Kidney (tissue), 13 donors: ENCODE measurements at regions not wholly inside any gene's neighbourhood (a gene's known extent, or its start where the extent isn't known, plus 50 kb on each side); places are given as distances from the start of the nearest gene placed in this dataset.
"Not testable (repeated sequence)": the region's sequence is repeated elsewhere in the genome, so short reads cannot be mapped to it uniquely, and the experiment has no call there.

Experiments
- DNase-seq, 5 donors: peaks; one replicate each; pipeline ENCODE4 v3.0.0-alpha.2; 2013 to 2020
- FAIRE-seq: peaks from 2 replicates; lab custom pipeline; 2012; peaks lifted over from hg19 to GRCh38; lab: Jason Lieb, UNC
- H3K27ac ChIP-seq, 2 donors: one replicate each; pipeline ENCODE4 v1.7.0; 2013; ENCODE audit warnings: low read depth in 2 of 2, low read length in 2 of 2, inconsistent platforms in 1 of 2
- H3K27me3 ChIP-seq: one replicate; pipeline ENCODE4 v1.7.1; 2013; ENCODE audit warnings: low read length, inconsistent platforms; ENCODE audit not compliant: control insufficient read depth, insufficient read depth
- H3K36me3 ChIP-seq, 3 donors: one replicate each; pipeline versions ENCODE4 v1.7.0 to v1.7.1; 2013; ENCODE audit warnings: low read length in 3 of 3, control low read depth in 1 of 3, inconsistent platforms in 1 of 3; ENCODE audit not compliant: insufficient read depth in 3 of 3, control insufficient read depth in 2 of 3
- H3K4me1 ChIP-seq, 3 donors: one replicate each; pipeline versions ENCODE4 v1.7.0 to v1.7.1; 2013; ENCODE audit warnings: low read length in 3 of 3, inconsistent platforms in 1 of 3, low read depth in 1 of 3; ENCODE audit not compliant: control insufficient read depth in 2 of 3, insufficient read depth in 2 of 3
- H3K4me3 ChIP-seq, 3 donors: one replicate each; pipeline versions ENCODE4 v1.7.0 to v1.8.1; 2013; ENCODE audit warnings: low read length in 3 of 3, control low read depth in 1 of 3, inconsistent platforms in 1 of 3
- H3K9ac ChIP-seq, 3 donors: one replicate each; pipeline versions ENCODE4 v1.7.0 to v1.7.1; 2013; ENCODE audit warnings: low read length in 3 of 3, control low read depth in 1 of 3, inconsistent platforms in 1 of 3
- H3K9me3 ChIP-seq, 3 donors: one replicate each; pipeline versions ENCODE4 v1.7.0 to v1.7.1; 2013; ENCODE audit warnings: low read length in 3 of 3, control low read depth in 1 of 3, inconsistent platforms in 1 of 3; ENCODE audit not compliant: control insufficient read depth in 2 of 3, insufficient read depth in 1 of 3
- intact Hi-C: fragments of 100-400 bp; cut with DNase I; formaldehyde crosslinking; loops from one replicate; pipeline ENCODE4 v1.11.1; 2022
- TF ChIP-seq, protein P1 (sequence below): IDR thresholded peaks from 3 replicates; pipeline ENCODE4 v1.5.1; 2012; ENCODE audit warnings: mild to moderate bottlenecking, moderate library complexity, borderline replicate concordance; ENCODE audit not compliant: insufficient read depth; ENCODE audit errors: extremely low read depth
- donor health status: control.
- donor health status: control.
- donor health status: control.
- donor health status: control.
- donor health status: control.
- donor health status: DM: yes; HTN: yes; CAD: no.
- donor health status: Normal renal cell carcinoma (clear cell type).

DNA sequence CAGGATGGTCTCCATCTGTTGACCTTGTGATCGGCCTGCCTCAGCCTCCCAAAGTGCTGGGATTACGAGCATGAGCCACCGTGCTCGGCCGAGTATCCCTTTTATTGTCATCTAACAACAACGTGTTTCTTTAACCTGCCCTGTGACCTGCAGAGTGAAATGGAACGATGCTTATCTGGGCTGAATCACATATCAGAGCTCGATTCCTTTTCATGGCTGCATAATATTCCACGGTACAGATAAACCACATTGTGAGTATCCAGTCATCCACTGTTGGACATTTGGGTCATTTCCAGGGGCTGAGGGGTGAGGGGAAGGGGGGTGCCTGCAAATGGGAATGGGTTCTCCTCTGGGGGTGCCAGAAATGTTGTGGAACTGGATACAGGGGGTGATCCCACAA is 260.0 kb downstream of the ASMT start:
- FAIRE-seq = no peak
- DNase-seq = no peak
- TF ChIP-seq, protein P1, sequence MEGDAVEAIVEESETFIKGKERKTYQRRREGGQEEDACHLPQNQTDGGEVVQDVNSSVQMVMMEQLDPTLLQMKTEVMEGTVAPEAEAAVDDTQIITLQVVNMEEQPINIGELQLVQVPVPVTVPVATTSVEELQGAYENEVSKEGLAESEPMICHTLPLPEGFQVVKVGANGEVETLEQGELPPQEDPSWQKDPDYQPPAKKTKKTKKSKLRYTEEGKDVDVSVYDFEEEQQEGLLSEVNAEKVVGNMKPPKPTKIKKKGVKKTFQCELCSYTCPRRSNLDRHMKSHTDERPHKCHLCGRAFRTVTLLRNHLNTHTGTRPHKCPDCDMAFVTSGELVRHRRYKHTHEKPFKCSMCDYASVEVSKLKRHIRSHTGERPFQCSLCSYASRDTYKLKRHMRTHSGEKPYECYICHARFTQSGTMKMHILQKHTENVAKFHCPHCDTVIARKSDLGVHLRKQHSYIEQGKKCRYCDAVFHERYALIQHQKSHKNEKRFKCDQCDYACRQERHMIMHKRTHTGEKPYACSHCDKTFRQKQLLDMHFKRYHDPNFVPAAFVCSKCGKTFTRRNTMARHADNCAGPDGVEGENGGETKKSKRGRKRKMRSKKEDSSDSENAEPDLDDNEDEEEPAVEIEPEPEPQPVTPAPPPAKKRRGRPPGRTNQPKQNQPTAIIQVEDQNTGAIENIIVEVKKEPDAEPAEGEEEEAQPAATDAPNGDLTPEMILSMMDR = no peak
- intact Hi-C loops = no loop called here
- H3K9ac ChIP-seq = no peak overlapping the region
- H3K9me3 ChIP-seq = no peaks in the 10 kb centered on the region
- no peak overlapping the region for H3K4me3 ChIP-seq
- H3K27me3 ChIP-seq = no peaks in the 10 kb centered on the region
- no peak overlapping the region for H3K27ac ChIP-seq
- H3K36me3 ChIP-seq = no peaks in the 10 kb centered on the region
- H3K4me1 ChIP-seq = no peaks in the 10 kb centered on the region

DNA sequence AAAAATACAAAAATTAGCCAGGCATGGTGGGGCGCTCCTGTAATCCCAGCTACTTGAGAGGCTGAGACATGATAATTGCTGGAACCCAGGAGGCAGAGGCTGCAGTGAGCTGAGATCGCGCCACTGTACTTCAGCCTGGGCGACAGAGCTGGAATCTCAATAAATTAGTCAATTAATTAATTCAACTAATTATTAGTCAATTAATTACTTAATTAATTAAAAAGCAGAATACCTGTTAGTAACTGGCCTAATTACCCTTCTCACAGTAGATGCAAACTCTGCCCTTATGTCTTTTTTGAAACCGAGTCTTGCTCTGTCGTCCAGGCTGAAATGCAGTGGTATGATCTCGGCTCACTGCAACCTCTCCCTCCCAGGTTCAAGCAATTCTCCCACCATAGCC is 261.2 kb downstream of the ASMT start:
- Histone ChIP-seq H3K9ac (no peak overlapping the region), H3K9me3 (no peaks in the 10 kb centered on the region), H3K27ac (no peak overlapping the region), H3K4me1 (no peaks in the 10 kb centered on the region), H3K4me3 (no peak overlapping the region), H3K27me3 (no peaks in the 10 kb centered on the region), H3K36me3 (no peaks in the 10 kb centered on the region)
- FAIRE-seq (no peak), DNase-seq (no peak)
- TF ChIP-seq, protein P1 = no peak
- intact Hi-C loops = no loop called here

DNA sequence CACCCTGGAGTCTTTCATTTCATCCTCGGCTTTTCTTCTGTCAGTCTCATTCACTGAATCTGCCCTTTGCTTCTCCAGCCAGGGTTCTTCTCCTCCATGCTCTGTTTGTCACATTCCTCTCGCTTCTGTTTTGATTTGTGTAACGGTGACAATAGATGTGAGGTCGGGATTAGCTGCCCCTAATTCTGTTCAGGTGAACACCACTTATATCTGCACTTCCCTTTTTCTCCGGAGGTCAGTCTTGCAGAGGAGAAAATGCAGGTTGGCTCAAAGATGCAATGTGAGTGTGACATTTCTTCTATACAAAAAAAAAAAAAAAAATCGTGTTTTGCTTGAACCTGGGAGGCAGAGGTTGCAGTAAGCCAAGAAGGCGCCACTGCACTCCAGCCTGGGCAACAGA is 262.9 kb downstream of the ASMT start:
- intact Hi-C loops = no loop called here
- Histone ChIP-seq H3K27ac (no peak overlapping the region), H3K9ac (no peak overlapping the region), H3K27me3 (no peaks in the 10 kb centered on the region), H3K9me3 (no peaks in the 10 kb centered on the region), H3K4me1 (no peaks in the 10 kb centered on the region), H3K36me3 (no peaks in the 10 kb centered on the region), H3K4me3 (no peak overlapping the region)
- no peak for DNase-seq
- TF ChIP-seq, protein P1 = no peak
- FAIRE-seq = no peak

DNA sequence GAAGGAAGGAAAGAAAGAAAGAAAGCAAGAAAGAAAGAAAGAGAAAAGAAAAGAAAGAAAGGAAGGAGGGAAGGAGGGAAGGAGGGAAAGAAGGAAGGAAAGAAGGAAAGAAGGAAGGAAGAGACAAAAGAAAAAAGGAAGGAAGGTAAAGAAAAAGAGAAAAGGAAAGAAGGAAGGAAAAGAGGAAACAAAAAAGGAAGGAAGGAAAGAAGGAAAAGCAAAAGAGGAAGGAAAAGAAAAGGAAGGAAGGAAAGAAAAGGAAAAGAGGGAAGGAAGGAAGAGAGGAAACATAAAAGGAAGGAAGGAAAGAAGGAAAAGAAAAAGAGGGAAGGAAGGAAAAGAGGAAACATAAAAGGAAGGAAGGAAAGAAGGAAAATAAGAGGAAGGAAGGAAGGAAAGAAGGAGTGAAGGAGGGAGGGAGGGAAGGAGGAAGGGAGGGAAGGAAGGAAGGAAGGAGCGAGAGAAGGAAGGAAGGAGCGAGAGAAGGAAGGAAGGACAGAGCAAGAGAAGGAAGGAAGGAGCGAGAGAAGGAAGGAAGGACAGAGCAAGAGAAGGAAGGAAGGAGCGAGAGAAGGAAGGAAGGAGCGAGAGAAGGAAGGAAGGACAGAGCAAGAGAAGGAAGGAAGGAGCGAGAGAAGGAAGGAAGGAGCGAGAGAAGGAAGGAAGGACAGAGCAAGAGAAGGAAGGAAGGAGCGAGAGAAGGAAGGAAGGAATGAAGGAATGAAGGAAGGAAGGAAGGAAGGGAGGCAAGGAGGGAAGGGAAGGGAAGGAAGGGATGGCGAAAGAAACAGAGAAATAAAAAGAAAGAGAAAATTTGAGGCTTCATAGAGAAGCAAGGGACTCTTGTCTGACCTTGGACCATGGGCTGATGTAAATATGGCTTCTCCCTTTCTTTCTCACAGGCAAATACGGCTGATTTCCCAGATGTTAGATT is 266.3 kb downstream of the ASMT start:
- FAIRE-seq = not testable (repeated sequence)

More for the DNA sequence above, 266.3 kb downstream of the ASMT start:
- H3K27me3 ChIP-seq, intact Hi-C loops, H3K27ac ChIP-seq, H3K9me3 ChIP-seq, H3K9ac ChIP-seq, H3K4me1 ChIP-seq, H3K36me3 ChIP-seq, DNase-seq, H3K4me3 ChIP-seq: not testable (repeated sequence)
